GM18873 (cell line): ENCODE measurements at regions not wholly inside any gene's neighbourhood (a gene's known extent, or its start where the extent isn't known, plus 50 kb on each side); places are given as distances from the start of the nearest gene placed in this dataset.

ENCODE experiments used
- ATAC-seq: cut with Tn5 transposase; IDR thresholded peaks from one replicate; pipeline ENCODE4 v1.9.1; 2021; ENCODE audit warnings: mild to moderate bottlenecking, moderate library complexity, moderate number of reproducible peaks; ENCODE audit not compliant: unreplicated experiment, low FRiP score

GRCh38 chr10:78945838-78946237 lies 122.9 kb upstream of the ZMIZ1 start:
- ATAC-seq: no peak

DNA sequence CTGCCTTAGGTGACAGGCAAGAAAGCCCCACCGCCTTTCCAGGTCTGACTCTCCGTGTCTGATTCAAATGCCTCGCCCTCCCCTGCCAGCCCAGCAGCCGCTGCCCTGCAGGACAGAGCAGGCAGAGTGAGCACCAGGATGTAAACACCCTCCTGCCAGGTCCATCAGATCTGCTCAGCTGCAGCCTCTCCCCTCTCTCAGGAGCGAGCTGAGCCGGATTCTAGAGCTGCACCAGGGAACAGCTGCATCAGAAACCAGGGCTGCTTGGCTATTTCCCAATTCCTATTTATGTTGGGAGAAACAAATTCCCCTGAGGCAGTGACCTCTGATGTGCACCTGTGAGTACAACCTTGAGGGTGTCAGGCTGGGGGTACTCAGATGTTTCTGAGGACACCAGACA lies 121.5 kb upstream of the ZMIZ1 start:
- no peak for ATAC-seq

- ATAC-seq: no peak
Measured at GRCh38 chr10:78947733-78948132, 121.0 kb upstream of the ZMIZ1 start.

DNA sequence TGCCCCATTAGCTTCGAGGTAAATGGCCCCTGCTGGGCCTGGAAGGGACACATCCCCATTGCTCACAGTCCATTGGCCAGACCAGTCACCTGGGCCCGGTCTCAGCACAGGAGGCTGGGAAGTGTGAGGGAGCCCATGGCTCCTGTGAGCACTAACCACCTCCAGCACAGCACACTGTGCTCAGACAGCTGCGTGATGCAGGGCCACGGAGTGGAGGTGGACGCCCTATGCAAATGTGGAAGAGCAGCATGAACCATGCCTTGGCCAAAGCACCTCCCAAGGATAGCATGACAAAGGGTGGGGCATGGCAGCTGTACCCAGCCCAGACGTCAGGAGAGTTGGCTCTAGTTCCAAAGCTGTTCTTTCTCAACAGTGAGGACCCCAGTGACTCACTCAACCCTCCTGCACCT lies 120.1 kb upstream of the ZMIZ1 start:
- ATAC-seq: no peak

DNA sequence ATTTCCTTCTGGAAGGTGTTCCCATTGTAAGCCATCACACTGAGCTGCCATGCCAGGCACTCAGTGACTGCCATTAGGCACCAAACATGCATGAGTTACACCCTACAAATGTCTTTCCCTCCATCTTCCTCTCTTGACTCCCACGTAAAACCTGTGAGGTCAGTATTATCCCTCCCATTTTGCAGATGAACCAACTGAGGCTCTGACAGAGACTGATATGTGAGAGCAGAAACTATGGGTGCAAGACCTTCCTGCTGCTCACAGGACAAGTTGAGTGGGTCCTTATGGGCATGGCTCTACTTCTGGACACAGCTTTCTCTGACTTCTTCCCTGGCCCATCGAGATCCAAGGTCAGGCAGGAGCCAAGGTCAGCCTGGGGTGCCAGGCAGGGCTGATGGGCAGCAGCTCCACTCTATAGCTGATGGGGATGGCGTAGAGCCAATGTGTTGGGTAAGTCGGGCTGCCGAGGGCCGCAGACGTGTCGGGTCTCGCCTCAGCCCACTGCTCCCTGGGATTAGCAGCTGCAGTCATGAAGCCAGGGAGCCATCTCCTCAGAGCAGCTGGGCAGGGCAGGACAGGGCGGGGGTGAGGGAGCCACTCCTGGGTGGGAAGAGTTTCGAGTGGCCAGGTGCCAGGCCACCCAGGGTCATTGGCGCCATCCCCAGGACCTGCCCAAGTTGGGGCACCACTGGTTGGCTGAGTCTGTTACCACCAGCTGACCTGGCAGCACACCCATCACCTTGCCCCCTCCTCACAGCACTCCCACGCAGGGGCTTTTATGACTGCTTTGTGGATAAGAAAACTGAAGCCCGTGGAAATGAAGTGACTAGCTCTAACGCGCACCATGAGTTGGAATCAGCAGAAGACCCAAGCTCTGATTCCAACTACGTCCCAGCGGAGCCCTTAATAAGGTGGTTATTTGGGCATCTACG lies 117.8 kb upstream of the ZMIZ1 start:
- ATAC-seq: no peak

DNA sequence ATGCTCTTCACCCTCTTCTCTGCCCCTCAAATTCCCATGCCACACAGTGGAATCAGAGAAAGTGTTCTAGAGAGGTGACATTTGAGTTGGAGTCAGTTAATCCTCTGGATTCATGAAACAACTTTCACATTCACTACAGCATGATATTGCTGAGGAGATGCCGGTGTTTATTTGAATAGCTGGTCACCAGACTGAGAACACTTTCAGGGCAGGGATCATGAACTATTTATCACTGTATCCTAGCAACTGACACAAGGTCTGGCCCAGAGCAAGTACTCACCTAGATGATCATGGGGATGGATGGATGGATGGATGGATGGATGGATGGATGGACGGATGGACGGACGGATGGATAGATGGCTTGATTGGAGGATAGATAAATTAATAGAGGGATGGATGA lies 116.7 kb upstream of the ZMIZ1 start:
- no peak for ATAC-seq

DNA sequence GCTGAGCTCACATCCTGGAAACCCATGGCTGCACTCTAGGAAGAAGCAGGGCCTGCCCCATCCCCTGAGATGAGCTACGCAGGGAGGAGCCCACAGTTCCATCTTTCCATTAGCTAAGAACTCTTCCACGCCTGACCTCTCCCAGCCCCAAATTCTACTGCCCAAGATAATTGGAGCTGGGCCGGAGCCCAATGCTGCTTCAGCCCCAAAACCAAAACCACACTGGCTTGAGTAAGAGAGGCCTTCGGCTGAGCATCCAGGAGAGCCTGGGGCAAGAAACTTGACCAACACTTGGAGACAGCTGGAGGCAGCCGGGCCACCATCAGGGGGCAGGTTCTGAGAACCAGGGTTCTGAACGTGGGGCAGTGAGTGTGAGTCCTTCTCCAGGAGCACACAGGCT lies 116.1 kb upstream of the ZMIZ1 start:
- ATAC-seq: no peak

- no peak for ATAC-seq
Measured at GRCh38 chr10:78953113-78953798, 115.5 kb upstream of the ZMIZ1 start.

- ATAC-seq: no peak
Measured at GRCh38 chr10:78953799-78954297, 114.9 kb upstream of the ZMIZ1 start.

- no peak for ATAC-seq
Measured at GRCh38 chr10:78954689-78955088, 114.1 kb upstream of the ZMIZ1 start.

DNA sequence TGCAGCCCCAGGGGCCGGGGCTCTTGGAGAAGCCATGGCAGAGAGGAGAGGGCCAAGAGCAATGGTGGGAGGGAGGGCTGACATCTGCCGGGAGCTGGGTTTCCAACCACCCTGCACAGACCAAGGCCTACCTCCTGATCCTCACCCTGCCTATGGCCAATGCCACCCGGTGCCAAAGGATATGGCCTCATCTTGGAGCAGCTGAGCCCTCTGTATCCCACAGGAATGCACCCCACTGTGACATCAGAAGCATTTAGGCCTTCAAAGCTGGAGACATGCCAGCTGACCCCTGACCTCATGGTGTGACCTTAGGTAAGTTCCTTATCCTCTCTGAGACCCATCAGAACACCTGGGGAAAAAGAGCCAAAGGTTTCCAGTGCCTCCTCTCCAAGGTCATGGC lies 113.6 kb upstream of the ZMIZ1 start:
- ATAC-seq: no peak

DNA sequence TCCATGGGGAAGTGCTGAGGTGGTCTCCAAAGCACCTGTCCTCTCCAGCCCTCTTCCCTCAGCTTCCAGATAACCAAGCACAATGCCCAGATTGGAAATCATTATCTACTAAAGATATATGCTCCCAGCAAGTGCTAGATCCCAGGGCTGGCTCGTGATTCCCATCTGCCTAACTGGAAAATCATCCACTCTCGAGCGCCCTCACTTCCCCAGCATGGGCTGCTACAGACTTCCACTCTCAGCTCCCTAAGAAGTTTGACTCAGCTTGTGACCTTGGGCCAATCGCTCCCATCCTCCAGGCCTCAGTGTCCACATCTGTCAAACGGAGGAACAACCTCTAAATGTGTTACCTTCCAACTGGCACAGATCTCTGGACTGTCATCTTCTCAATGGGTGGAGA lies 112.4 kb upstream of the ZMIZ1 start:
- ATAC-seq: no peak

GRCh38 chr10:78957471-78958039 lies 111.2 kb upstream of the ZMIZ1 start:
- ATAC-seq: no peak

DNA sequence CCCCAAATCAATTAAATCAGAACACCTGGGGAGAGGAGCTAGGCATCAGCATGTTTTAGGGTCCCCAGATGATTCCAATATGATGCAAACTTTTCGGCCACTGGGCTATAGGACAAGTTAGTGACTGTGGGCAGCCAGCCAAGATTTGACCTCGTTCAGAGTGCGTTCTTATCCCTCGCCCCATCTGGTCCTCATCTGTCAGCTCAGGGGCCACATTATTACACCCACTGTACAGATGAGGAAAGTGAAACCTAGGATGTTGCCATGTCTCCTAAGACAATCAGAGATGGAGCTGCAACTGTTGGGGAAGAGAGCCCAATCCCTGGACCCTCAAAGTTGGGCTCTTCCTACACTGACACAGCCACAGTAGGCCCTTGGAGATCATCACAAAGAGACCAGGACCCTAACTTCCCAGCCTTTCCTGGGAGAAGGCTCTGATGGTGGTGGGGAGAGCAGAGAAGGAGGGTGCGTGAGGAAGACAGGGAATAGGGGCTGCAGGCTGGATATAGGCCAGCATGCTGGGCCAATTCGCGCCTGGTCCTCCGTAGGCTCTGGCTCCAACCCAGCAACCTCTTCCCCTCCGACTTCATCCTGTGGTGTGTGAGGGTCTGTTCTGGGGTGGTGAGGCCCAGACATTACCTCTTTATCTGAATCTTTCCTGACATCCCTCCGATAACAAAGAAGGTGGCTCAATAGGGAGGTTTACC lies 109.4 kb upstream of the ZMIZ1 start:
- no peak for ATAC-seq

DNA sequence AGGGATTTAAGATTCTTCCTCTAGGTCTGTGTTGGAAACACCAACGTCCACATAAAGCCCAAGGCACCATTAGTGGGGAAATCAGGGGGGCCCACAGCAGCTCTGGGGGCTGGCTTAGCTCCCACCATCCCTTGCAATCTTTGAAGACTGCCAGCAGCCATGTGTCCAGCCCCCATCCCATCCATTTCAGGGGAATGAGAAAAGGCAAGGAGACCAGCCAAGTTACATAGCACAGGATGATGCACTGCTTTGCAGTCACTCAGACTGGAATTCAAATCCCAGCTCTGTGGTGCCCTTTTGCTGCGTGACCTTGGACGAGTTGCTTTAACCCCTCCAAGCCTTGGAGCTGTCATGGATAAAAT lies 108.9 kb upstream of the ZMIZ1 start:
- ATAC-seq: no peak

DNA sequence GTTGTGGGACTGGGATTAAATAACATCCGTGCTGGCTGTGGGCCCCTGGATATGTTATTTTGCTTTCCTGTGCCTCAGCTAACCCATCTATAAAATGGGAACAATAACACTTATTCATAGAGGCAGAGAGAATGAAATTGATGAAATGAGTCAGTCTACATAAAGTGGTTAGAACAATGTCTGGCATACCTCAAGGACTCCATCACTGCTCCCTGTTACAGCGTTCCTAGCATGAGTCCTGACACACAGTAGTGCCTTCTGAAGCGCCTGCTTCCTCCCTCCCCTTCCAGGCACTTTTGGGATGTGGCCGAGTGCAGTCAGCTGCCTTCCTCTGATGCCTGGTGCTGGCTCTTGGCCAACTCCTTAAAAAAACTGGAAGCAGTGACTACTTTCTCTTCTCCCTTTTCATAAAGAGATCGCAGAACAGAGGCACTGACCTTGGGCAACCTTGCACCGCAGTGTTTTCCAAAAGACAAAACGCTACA lies 108.4 kb upstream of the ZMIZ1 start:
- no peak for ATAC-seq

GRCh38 chr10:78961760-78962159 lies 107.0 kb upstream of the ZMIZ1 start:
- ATAC-seq: no peak

DNA sequence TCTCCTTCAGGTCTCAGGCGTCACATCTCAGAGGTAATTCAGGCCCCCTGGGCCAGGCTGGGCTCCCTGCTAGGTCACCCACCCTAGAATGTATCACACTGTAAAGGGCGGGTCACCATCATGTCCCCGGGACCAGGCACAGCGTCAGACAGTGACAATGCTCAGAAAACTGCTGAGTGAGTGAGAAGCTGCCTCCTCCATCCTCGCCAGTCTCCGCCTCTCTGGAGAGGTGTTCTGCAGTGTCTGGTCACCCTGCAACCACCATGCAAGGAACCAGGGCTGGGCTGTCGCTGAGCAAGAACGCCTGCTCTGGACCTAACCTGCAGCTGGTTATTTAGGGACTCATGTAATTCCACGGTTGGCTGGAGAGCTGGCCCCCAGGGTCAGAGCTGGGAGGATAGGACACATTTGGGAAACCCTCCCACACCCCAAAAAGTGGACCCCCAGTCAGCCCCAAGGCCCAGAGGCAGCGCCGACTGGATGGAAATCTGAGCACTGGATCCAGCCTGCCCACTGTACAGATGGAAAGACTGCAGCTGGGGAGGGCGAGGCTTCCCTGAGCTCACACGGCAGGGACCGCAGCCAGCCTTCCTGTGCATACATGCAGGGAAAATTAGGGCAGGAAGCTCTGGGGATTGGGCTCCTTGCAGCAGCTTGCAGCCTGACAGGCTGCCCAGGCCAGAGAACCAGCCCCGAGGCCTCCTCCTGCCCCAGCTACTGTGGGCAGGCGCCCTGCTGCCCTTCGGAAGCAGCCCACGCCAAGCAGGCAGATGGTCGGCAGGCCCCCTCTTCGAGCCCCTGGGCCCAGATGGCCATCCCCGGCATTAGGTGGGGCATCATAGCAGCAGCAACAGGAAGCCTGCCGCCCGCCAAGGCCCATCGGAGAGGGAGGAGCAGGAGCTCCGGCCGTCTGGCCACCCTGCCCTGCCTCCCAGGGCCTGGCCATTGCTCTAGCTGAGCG lies 105.4 kb upstream of the ZMIZ1 start:
- no peak for ATAC-seq

DNA sequence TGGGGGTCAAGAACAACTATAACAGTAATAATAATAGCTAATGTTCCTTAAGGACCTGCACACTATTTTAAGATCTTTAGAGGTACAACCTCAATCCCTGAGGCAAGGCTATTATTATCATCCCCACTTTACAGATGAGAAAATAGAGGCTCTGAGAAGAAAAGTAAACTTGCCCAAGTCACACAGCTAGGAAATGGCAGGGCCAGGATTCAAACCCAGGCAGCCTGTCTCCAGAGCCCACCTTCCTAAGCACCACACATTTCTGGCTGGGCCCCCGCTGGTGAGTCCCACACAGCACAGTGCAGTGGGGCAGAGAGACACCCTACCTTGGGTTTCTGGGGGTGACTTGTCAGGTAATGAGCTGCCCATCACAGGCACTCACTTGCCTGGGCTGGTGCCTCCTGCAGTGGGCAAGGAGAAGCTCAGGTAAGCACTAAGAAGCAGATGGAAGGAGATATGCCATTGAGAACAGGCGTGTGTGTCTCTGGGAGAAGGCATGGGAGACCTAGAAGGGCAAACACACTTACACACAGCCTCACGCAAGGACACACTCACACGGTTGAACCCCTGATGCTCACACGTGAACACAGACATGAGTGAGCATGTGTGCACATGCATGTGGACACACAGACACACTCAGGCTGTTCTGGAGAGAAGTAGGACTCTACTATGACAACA lies 104.4 kb upstream of the ZMIZ1 start:
- no peak for ATAC-seq
